Fibroblast of lung (primary cell): ENCODE measurements at regions not wholly inside any gene's neighbourhood (a gene's known extent, or its start where the extent isn't known, plus 50 kb on each side); places are given as distances from the start of the nearest gene placed in this dataset.
"Not testable (repeated sequence)": the region's sequence is repeated elsewhere in the genome, so short reads cannot be mapped to it uniquely, and the experiment has no call there.

Source experiments
- EZH2 ChIP-seq: IDR thresholded peaks from 2 replicates; pipeline ENCODE4 v1.5.1; 2012; ENCODE audit warnings: low read length, control low read depth, mild to moderate bottlenecking; ENCODE audit errors: missing control alignments
- TF ChIP-seq, protein P1 (sequence below), 2 donors: IDR thresholded peaks in 1 of 2; conservative IDR thresholded peaks in 1 of 2; 1 replicate in 1 of 2; 2 replicates in 1 of 2; pipeline ENCODE4 v1.5.1; 2011 to 2012; ENCODE audit warnings: low read length in 2 of 2, control low read depth in 1 of 2, inconsistent platforms in 1 of 2, low read depth in 1 of 2, mild to moderate bottlenecking in 1 of 2

DNA sequence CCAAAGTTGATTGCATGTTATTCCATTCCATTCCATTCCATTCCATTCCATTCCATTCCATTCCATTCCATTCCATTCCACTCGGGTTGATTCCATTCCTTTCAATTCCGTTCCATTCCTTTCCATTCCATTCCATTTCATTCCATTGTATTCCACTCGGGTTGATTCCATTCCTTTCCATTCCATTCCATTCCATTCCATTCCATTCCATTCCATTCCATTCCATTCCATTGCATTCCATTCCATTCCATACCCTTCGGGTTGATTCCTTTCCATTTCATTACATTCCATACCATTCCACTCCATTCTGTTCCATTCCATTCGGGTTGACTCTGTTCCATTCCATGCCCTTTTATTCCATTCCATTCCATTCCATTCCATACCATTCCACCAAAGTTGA, 140.8 kb downstream of the CWH43 start:
- TF ChIP-seq, protein P1, sequence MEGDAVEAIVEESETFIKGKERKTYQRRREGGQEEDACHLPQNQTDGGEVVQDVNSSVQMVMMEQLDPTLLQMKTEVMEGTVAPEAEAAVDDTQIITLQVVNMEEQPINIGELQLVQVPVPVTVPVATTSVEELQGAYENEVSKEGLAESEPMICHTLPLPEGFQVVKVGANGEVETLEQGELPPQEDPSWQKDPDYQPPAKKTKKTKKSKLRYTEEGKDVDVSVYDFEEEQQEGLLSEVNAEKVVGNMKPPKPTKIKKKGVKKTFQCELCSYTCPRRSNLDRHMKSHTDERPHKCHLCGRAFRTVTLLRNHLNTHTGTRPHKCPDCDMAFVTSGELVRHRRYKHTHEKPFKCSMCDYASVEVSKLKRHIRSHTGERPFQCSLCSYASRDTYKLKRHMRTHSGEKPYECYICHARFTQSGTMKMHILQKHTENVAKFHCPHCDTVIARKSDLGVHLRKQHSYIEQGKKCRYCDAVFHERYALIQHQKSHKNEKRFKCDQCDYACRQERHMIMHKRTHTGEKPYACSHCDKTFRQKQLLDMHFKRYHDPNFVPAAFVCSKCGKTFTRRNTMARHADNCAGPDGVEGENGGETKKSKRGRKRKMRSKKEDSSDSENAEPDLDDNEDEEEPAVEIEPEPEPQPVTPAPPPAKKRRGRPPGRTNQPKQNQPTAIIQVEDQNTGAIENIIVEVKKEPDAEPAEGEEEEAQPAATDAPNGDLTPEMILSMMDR (conservative IDR thresholded peaks at IDR 0.05 in 1 of 2, IDR thresholded peaks at IDR 0.05 in 1 of 2; ENCODE audit: low read depth in 1 of 2, low read length in 2 of 2) = not testable (repeated sequence)
- TF ChIP-seq EZH2 = not testable (repeated sequence)
